HG03095 (cell line): ENCODE measurements at regions not wholly inside any gene's neighbourhood (a gene's known extent, or its start where the extent isn't known, plus 50 kb on each side); places are given as distances from the start of the nearest gene placed in this dataset.

Experiments
- ATAC-seq: cut with Tn5 transposase; IDR thresholded peaks from one replicate; pipeline ENCODE4 v1.9.1; 2021; ENCODE audit warnings: moderate library complexity; ENCODE audit not compliant: unreplicated experiment

DNA sequence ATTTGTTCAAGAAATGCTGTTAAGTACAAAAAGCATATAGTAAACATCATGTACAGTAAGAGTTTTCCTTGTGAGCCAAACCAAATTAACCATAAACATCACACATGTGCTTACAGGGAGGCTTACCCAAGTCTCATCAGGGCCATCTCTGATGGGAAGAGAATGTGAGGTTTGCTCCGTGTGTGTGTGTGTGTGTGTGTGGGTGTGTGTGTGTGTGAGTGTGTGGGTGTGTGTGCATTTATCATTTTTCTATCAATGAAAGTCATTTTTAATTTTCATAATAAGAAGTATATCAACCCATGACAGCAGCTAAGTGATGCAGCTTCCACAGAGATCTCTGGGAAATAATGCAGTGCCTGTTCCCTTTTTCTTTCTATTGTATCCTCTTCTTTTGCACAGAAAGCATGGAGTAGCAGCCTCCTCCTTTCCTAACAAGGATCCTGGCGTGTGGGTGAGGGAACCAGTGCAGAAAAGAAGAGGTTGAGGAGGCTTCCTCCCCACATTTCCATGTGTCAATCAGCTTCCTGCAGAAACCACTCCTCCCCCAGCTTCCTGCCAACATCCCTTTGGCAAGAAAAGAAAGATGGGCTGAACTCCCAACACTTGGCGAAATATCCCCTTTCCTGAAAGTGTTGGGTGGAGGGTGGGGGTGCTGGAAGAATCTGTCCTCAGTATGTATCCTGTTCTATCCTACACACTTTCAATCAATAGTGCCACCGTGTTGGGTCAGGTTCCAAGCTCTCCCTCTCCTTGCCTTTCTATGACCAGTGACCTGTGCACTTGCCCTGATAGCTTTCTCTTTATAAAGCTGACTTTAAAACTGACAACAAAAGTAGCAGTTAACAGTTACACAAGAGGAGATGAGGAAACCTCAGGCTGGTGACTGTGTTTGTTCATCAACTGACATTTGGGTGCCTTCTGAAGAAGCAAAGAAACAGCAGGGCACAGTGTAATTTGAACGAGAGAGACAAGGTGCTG, 251.8 kb upstream of the CITED2 start:
- ATAC-seq, result no peak

DNA sequence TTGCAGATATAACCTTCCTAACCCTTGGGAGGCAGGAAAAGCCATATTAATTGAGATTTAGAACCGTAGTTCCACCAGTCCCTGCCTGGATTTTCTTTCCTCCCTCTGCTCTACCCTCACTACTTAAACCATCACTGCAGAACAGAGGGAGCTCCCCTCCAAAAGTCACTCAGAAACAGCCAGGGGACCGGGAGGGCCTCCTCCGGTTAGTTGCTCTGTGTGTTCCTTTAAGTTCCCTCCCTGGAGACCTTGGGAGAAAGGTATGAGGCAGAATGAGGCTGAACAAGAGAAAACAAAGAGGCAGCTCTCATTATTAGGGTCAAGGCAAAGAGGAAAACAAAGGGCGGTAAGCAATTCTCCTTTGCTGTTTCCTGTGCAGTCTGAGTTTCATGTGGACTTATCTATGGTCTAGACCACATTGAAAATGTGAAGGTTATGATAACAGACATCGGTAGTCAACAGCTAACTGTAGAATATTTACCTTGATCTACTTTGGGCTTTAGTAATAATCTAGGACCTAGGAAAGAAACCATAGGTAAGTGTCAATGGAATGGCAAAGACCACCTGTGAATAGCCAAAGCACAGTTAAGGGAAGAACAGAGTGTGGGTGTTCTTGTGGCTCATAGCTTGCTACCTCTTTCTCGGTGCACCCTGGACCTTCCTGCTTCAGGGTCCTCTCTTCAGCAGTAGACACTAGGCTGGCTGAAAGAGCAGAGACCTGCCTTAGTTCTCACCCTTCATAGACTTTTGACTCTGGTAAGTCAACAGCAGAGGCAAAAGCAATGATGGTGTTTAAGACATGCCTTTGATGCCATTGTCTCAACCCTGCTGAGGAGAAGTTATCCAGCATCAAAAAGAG, 250.9 kb upstream of the CITED2 start:
- no peak for ATAC-seq

DNA sequence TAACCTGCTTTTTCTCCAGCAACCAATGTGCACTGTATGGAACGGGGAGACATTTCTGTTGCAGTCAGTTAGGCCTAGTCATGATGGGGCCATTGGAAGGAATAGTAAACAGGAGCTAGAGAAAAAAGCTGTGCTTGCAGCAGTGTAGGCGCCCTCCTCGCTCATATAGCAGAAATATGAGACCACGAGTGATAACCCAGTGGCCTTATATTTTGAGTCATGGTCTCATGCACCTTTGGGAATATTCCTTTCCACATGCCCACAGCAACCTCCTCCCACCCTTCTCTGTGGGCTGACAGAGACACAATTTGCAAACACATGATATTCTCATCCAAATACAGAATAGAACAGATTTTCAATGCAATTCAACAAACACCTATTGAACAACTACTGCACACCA, 248.9 kb upstream of the CITED2 start:
- ATAC-seq, result no peak

DNA sequence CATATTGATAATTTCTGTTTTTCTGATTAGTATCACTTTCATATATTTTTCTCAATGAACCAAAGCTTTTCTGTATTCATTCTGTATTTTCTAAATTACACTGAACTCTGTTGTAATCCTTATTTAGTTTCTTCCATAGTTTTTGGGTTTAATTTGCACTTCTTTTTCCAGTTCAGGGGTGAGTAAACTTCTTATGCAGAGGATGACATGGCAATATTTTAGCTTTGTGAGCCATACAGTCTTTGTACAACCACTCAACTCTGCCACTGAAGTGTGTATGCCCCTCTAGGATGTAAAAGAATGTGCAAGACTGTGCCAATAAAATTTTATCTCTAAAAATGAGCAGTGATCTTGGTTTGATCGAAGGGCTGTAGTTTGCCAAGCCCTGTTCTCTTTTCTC, 239.0 kb upstream of the CITED2 start:
- no peak for ATAC-seq

DNA sequence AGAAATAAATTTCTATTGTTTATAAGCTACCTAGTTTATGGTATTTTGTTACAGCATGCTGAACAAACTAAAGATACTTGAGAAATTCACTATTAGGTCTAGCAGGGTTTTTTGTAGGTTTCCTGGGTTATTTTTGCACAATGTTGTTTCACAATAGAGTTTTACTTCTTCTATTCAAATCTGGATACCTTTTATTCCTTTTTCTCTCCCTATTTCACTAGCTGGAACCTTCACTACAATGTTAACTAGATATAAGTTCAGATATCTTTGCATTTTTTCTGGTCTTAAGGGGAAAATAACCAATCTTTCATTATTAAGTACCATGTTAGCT, 237.7 kb upstream of the CITED2 start:
- no peak for ATAC-seq

DNA sequence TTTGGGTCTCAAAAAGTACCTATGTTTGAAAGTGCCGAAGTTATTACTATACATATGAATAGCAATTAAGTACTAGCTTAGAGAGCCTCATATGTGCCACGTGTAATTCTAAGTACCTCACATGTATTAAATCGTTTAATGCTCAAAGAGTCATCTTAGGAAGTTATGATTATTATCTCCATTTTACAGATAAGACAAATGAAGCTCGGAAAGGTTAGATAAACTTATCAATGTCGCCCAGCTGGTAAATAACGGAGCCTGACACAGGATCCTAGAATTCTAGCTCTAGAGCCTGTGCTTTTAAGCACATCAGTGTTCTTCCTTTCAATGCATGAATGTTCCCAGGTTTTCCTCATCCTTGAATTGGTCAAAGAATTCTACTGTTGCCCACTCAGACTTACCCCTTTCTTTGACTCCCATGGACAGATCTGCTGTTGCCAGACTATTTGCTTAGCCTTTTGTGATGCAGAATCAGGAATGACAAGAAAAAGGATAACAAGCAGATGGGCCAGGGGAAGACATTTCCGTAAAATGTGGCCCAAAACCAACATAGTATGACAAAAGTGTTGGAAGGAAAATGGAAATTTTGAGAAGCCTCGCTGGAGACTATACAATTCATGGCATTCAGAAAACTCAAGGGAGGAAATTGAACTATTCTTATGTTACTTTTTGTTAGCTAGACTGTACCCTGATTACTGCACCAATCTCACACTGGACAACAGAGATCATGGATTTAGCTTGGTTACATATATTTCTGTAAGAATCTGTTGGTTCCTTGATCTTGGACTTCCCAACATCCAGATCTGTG, 237.1 kb upstream of the CITED2 start:
- no peak for ATAC-seq

DNA sequence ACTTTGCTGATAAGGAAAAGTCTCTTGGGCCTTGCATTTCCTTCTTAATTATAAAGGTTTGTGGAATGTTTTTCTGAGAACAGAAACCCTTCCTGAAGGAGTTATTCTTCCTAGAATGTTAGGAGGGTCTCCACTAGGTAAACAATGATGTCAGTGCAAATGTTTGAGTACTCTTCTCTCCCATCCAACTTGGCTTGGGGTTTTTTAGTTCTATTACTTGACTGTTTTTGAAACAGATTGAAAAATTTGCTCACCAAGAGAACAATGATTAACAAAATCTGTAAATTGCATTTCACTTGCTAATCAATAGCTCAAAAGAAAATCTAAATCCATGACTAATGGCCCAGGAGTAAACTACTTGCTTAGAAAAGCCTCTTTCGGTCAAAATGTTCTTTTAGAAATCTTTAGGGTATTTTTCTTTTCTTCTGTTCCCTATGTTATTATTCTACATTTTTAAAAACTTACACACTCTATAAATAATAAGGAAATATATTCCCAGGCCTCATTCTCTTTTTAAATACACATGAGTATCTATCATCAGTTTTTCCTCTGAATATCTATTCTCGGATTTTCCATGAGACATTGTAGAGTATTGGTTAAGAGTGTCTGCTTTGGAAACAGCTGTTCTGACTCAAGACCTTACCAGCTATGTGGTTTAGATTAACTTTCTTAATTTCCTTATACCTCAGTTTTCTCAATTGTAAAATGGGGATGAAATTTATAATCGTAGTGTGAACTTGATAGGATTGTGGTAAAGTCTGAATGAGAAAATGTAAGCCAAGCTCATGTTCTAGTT, 234.2 kb upstream of the CITED2 start:
- no peak for ATAC-seq

DNA sequence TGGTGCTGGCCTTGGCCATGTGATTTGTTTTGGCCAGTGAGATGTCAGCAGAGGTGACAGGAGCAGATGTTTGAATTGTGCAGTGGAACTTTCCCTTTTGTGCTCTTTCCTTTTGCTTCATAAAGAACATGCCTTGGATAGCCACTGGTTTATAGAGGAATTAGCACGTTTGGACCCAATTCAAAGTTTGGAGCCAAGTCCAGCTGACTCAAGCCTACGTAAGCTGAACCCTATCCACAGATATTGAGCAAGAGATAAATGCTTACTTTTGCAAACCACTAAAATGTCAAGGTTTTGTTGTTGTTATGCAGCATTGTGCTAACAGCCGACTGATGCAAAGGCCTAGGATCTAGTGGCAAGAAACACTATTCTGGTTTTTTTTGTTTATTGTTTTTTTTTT, 230.9 kb upstream of the CITED2 start:
- no peak for ATAC-seq

DNA sequence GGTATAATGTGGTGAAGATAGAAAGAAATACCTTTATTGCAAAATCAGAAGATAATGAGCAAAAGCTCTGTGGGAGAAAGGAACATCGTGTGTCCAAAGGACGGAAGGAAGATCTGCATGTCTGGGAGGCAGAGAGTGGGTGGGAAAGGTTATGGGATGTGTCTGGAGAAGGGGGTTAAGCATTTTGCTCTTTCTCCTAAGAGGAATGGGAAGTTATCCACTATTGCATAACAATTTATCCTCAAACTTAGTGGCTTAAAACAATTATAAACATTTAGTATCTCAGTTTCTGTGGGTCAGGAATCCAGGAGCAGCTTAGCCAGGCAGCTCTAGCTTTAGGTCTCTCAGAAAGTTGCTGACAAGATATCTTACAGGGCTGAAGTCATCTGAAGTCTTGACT, 229.1 kb upstream of the CITED2 start:
- no peak for ATAC-seq

DNA sequence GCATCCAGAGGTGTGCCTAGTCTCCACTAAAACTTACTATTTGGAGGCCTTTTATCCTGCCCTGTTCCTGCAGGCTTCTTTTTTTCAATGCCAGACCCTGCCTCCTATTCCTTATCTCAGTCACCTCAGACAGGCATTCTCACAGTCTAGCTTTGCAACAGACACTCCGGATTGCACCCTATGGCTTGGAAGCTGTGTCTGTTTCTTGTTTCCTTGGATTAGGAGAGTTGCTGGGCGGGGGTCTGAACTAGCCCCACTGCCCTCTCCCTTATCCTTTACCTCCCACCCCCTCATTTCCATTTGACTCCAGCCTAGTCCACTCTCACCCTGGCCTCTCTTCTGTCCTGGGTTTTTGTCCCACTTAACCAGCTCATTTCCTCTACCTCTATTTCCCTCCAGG, 228.1 kb upstream of the CITED2 start:
- ATAC-seq, result no peak

DNA sequence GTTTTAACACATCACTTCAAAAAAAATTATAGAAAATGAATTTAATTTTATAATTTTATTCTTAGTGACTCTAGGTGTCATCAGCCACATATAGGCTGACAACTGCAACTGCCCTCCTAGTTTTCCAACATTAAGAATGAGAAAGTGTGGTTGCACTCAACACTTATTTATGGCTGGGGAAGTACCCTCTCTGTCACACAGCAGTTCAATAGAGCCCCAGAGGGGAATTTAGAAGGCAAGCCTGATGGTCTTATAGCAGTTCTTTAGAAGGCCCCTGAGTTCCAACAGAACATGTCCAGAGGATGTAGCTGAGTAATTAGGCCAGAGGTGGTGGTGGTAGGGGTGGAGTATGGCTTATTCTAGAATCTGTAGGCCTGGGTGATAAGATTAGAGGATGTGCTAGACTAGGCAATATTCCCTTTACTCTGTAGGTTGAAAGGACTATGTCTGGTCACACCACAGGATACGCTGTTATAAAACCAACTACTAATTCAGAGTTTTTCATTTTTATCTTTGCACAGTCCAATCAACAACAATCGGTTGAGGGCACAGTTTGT, 226.5 kb upstream of the CITED2 start:
- ATAC-seq, result peak; percentile 97

DNA sequence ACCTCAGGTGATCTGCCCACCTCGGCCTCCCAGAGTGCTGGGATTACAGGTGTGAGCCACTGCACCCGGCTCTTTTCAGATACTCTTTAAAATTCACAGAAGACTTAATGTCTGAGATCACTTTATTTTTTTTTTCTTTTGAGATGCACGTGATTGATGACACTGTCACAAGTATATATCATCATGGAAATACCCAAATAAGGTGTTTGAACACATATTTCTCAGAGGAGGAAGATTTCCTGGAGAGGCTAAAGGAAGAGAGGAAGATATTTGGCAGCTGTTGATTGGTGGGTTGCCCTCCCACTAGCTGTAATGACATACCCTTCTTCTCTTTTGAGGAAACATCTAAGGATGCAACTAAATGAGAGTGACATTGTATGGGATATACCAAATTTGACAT, 225.9 kb upstream of the CITED2 start:
- ATAC-seq, result peak; percentile 7

DNA sequence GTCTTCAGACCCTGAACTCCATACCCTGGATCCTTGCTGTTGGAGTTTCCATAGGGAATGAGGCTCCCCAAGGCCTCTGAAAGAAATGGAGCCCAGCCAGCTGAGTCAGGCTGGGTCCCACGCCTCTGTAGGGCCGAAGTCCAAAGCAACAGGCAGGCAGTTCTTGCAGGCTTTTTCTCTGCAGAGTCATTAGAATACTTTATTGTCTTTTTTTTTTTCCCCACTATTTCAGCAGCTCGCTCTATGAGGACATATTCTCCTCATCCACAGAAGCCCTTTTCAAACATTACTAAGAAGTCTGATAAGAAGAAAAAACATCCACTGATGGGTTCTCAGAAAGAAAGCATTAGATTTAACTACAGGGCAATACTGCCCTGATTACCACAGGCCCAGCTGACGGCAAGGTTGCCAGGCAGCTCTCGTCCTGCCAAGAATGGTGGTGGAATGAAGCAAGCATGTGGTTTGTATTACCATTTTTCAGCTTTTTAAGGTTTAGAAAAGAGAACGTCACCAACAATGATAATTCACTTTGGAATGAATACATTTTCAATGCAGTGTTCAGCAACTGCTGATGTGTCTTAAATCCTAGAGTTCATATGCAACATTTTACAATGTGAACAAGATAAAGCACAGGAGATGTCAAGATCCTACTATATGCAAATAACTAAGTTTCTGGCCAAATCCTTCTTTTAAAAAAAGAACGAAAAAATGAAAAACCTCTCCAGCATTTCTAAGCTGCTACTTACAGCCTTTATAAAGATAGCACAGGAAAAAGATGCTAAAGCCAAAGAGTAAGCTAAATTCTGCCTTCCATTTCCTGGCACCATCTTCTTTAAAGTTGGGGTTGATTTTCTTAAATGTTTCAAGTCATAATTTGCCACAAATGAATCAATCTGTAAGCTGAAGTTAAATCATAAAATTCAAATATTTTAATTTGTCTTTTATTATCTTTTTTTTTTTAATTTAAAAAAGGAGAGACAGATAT, 223.6 kb upstream of the CITED2 start:
- ATAC-seq, result no peak

DNA sequence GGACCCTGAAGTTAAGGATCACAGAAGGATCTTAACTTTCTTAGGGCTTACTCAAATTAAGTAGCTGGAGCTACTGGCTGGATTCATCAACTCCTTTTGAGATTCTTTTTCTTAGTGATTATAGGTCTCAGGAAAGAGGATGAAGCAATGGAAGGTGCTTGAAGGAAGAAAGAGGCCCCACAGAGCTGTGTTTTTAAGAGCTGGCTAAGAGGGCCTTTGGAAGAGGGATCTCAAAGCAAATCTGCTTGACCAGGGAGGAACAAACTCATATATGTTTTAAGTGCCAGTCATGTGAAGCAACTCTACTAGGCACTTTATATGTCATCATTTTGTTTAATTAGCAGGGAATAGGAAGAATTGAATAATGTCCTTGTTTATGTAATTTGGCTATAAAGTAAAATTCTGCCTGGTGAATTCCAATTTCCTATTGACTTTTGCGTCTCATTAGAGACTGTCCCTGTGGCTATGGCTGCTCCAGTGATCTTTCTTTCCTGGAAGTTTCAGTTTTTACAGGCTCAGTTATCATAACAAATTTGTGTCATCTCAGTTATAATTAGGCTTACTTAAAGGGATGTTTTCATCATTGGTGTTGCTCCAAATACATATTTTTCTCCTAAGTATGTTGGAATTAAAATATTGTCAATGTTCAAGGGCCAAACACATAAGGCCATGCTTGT, 222.8 kb upstream of the CITED2 start:
- no peak for ATAC-seq

DNA sequence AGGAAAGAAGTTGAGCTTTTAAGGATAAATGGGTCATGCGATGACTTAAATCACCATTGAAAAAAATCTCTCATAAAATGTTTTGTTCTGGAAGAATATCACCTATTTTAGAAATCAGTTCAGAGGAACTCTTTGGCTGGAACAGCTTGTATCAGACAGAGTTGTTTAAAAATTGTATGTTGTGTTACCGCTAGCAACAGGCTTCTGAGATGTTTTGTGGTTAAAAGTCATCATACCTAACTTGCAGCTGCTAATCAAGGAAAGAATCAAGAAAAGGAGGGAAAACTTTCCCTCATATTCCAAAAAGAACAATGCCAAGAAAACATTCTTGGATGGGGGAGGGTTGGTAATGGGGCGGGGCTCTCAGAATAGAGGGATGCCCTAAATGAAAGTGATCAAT, 220.7 kb upstream of the CITED2 start:
- no peak for ATAC-seq

DNA sequence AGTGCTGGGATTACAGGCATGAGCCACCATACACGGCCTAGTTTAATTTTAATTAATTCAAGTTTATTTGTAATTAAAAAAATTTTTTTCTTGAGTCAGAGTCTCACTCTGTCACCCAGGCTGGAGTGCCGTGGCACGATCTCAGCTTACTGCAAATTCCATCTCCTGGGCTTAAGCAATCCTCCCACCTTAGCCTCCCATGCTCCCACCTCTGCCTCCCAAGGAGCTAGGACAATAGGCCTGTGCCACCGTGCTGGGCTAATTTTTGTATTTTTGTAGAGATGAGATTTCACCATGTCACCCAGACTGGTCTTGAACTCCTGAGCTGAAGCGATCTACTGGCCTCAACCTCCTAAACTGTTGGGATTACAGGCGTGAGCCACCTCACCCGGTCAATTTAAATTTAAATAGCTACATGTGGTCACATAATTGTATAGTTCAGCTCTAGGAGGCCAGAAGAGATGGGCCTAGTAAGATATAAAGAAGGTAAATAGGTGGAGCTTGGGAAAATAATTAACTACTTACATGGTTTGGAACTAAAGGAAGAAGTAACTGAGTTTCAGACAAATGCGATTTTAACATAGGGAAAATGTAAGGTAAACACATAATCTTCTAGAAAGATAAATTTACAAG, 220.0 kb upstream of the CITED2 start:
- no peak for ATAC-seq

DNA sequence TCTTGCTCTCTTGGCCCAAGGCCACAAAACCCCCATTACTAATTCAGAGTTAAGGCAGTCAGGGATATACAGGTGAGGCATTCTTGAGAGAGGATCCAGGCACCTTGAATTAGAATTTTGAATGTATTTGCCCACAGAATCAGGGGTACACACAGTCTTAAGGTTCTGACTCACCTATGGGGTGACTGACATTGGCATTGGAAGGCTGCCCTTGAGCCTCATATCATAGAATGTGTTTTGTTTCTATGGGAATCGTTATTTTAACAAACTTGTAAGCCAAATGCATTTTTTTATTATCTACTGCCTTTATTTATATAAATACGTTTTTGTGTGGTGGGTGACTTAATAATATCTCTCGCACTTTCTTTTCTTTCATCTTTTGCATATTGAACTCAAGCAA, 218.6 kb upstream of the CITED2 start:
- ATAC-seq, result no peak

DNA sequence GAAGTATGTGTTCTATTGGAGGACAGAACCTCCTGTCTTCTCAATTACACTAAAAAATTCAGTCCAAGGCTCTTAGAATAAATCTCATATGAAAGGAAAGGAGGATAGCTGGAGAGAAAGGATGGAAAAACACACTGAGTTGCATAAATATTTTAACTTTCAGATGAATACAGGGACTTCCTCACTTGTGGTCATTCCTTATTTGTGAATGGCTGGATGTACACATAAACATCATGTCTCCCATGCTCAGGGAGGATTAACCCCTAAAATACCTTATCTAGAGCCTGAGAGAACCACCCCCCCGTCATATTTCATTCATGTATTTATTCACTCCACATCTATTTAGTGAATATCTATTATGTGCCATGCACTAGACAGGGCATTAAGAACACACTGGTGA, 217.6 kb upstream of the CITED2 start:
- no peak for ATAC-seq
